ENCODE measurements at regions not wholly inside any gene's neighbourhood (a gene's known extent, or its start where the extent isn't known, plus 50 kb on each side); places are given as distances from the start of the nearest gene placed in this dataset.

GRCh38 chr14:41489315-41489972 lies 117.2 kb upstream of the LRFN5 start:
- no peaks in the 10 kb centered on the region for H3K9me2 ChIP-seq (ENCODE audit: insufficient read depth, low read length)
- H3K36me3 ChIP-seq (ENCODE audit: insufficient read depth, low read length), result no peaks in the 10 kb centered on the region
- H3K4me3 ChIP-seq (ENCODE audit: low read length), result no peak overlapping the region
- no peak overlapping the region for H3K4me2 ChIP-seq (ENCODE audit: low read length)
- no peaks in the 10 kb centered on the region for H3F3A ChIP-seq (ENCODE audit: insufficient read depth, low read length, poor library complexity, severe bottlenecking)
- TF ChIP-seq REST (IDR thresholded peaks at IDR 0.05; ENCODE audit: borderline replicate concordance) (no peak), TAF1 (IDR thresholded peaks at IDR 0.05; ENCODE audit: low read depth) (no peak), MXI1 (conservative IDR thresholded peaks at IDR 0.05; ENCODE audit: poor library complexity, severe bottlenecking) (no peak), EZH2 (IDR thresholded peaks at IDR 0.05; ENCODE audit: borderline replicate concordance, insufficient read depth, low read length, poor library complexity, severe bottlenecking) (no peak), POLR2AphosphoS5 (IDR thresholded peaks at IDR 0.05) (no peak), RAD21 (conservative IDR thresholded peaks at IDR 0.05) (no peak), EP300 (conservative IDR thresholded peaks at IDR 0.05; ENCODE audit: poor library complexity, severe bottlenecking) (no peak), CTCF (IDR thresholded peaks at IDR 0.05; ENCODE audit: poor library complexity, severe bottlenecking) (no peak), SMC3 (conservative IDR thresholded peaks at IDR 0.05; ENCODE audit: poor library complexity) (no peak)
- H3K79me2 ChIP-seq (replicated peaks; ENCODE audit: insufficient read depth, low read length), result no peaks in the 10 kb centered on the region
- no peak overlapping the region for H3K27ac ChIP-seq (ENCODE audit: low read length)
- no peaks in the 10 kb centered on the region for H3K27me3 ChIP-seq (ENCODE audit: insufficient read depth, low read depth, low read length)
- no peak overlapping the region for H2AFZ ChIP-seq (ENCODE audit: low read depth, low read length)
- H3K9me3 ChIP-seq (ENCODE audit: low read length), result no peaks in the 10 kb centered on the region
- no peak overlapping the region for H3K9ac ChIP-seq (ENCODE audit: low read length)
- H4K20me1 ChIP-seq (ENCODE audit: insufficient read depth), result no peaks in the 10 kb centered on the region

- no peaks in the 10 kb centered on the region for H3K9me2 ChIP-seq (ENCODE audit: insufficient read depth, low read length)
- H3K9me3 ChIP-seq (ENCODE audit: low read length), result no peaks in the 10 kb centered on the region
- no peak overlapping the region for H3K9ac ChIP-seq (ENCODE audit: low read length)
- H4K20me1 ChIP-seq (ENCODE audit: insufficient read depth), result no peaks in the 10 kb centered on the region
- H3K4me2 ChIP-seq (ENCODE audit: low read length), result no peak overlapping the region
- no peak overlapping the region for H3K27ac ChIP-seq (ENCODE audit: low read length)
- H3F3A ChIP-seq (ENCODE audit: insufficient read depth, low read length, poor library complexity, severe bottlenecking), result no peaks in the 10 kb centered on the region
- H3K4me3 ChIP-seq (ENCODE audit: low read length), result no peak overlapping the region
- no peaks in the 10 kb centered on the region for H3K79me2 ChIP-seq (replicated peaks; ENCODE audit: insufficient read depth, low read length)
- H3K27me3 ChIP-seq (ENCODE audit: insufficient read depth, low read depth, low read length), result no peaks in the 10 kb centered on the region
- no peaks in the 10 kb centered on the region for H3K36me3 ChIP-seq (ENCODE audit: insufficient read depth, low read length)
- H2AFZ ChIP-seq (ENCODE audit: low read depth, low read length), result no peak overlapping the region
- no peak for TF ChIP-seq MXI1 (conservative IDR thresholded peaks at IDR 0.05; ENCODE audit: poor library complexity, severe bottlenecking)
- no peak for TF ChIP-seq CTCF (IDR thresholded peaks at IDR 0.05; ENCODE audit: poor library complexity, severe bottlenecking)
- TF ChIP-seq EP300 (conservative IDR thresholded peaks at IDR 0.05; ENCODE audit: poor library complexity, severe bottlenecking), result no peak
- no peak for TF ChIP-seq TAF1 (IDR thresholded peaks at IDR 0.05; ENCODE audit: low read depth)
- no peak for TF ChIP-seq POLR2AphosphoS5 (IDR thresholded peaks at IDR 0.05)
- no peak for TF ChIP-seq RAD21 (conservative IDR thresholded peaks at IDR 0.05)
- no peak for TF ChIP-seq REST (IDR thresholded peaks at IDR 0.05; ENCODE audit: borderline replicate concordance)
- no peak for TF ChIP-seq EZH2 (IDR thresholded peaks at IDR 0.05; ENCODE audit: borderline replicate concordance, insufficient read depth, low read length, poor library complexity, severe bottlenecking)
- no peak for TF ChIP-seq SMC3 (conservative IDR thresholded peaks at IDR 0.05; ENCODE audit: poor library complexity)
Observed at GRCh38 chr14:41488401-41488800, 118.3 kb upstream of the LRFN5 start.

All from neural cell (in vitro differentiated cells).